Mucosa of descending colon (tissue), 3 donors: ENCODE measurements at regions not wholly inside any gene's neighbourhood (a gene's known extent, or its start where the extent isn't known, plus 50 kb on each side); places are given as distances from the start of the nearest gene placed in this dataset.

Source experiments
- ATAC-seq: fragments of 200-7000 bp; cut with Tn5 transposase; one replicate; pipeline ENCODE4 v1.9.1; 2020; ENCODE audit warnings: mild to moderate bottlenecking, moderate library complexity
- DNase-seq, 3 donors: peaks; one replicate each; pipeline ENCODE4 v3.0.0-alpha.2; 2020
- H3K36me3 ChIP-seq: fragments of 200-600 bp; one replicate; pipeline ENCODE4 v1.8.0; 2021; ENCODE audit warnings: low read depth, mild to moderate bottlenecking
- H3K4me1 ChIP-seq: fragments of 200-600 bp; one replicate; pipeline ENCODE4 v1.8.0; 2021; ENCODE audit warnings: low read depth, mild to moderate bottlenecking
- H3K4me3 ChIP-seq: fragments of 200-600 bp; one replicate; pipeline ENCODE4 v1.8.0; 2021; ENCODE audit warnings: mild to moderate bottlenecking
- H3K9me3 ChIP-seq: fragments of 200-600 bp; one replicate; pipeline ENCODE4 v1.8.0; 2021; ENCODE audit warnings: mild to moderate bottlenecking
- intact Hi-C, 2 donors: fragments of 100-400 bp; cut with DNase I in 1 of 2; cut with micrococcal nuclease in 1 of 2; formaldehyde crosslinking; loops; one replicate each; pipeline versions ENCODE4 v1.11.0 to v1.11.1; 2022; cut with DNase I, micrococcal nuclease
- TF ChIP-seq, protein P1 (sequence below): fragments of 200-600 bp; IDR thresholded peaks from one replicate; pipeline ENCODE4 v1.8.0; 2022; ENCODE audit warnings: antibody characterized with exemption, mild to moderate bottlenecking
- donor health status: DM: no; HTN: no; CAD: no; lungs with moderate emphysema.
- donor health status: DM: no; HTN: no; CAD: no.
- donor health status: DM: no; HTN: yes; CAD: no.

GRCh38 chr16:82567175-82567574 lies 59.6 kb upstream of the CDH13 start:
- no peak for DNase-seq
- no peak for ATAC-seq
- Histone ChIP-seq H3K36me3 (no peaks in the 10 kb centered on the region), H3K4me3 (no peak overlapping the region), H3K4me1 (no peaks in the 10 kb centered on the region), H3K9me3 (peaks cover 4% of the 10 kb centered on the region)
- intact Hi-C loops, result no loop called here
- TF ChIP-seq, protein P1, sequence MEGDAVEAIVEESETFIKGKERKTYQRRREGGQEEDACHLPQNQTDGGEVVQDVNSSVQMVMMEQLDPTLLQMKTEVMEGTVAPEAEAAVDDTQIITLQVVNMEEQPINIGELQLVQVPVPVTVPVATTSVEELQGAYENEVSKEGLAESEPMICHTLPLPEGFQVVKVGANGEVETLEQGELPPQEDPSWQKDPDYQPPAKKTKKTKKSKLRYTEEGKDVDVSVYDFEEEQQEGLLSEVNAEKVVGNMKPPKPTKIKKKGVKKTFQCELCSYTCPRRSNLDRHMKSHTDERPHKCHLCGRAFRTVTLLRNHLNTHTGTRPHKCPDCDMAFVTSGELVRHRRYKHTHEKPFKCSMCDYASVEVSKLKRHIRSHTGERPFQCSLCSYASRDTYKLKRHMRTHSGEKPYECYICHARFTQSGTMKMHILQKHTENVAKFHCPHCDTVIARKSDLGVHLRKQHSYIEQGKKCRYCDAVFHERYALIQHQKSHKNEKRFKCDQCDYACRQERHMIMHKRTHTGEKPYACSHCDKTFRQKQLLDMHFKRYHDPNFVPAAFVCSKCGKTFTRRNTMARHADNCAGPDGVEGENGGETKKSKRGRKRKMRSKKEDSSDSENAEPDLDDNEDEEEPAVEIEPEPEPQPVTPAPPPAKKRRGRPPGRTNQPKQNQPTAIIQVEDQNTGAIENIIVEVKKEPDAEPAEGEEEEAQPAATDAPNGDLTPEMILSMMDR, result no peak

DNA sequence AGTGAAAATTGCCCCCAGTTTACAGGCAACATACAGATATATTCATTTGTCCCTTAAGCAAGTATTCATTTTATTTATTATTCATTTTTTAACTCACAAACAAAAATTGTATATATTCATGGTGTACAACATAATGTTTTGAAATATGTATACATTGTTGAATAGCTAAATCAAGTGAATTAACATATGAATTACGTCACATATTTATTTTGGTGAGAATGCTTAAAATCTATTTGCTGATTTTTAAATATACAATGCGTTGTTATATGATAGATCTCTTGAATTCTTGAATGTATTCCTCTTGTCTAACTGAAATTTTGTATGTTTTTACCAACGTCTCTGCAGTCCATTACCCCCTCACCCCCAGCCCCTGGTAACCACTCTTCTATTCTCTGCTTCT lies 63.4 kb upstream of the CDH13 start:
- H3K4me3 ChIP-seq, result no peak overlapping the region
- DNase-seq (no peak), ATAC-seq (no peak)
- peaks cover 4% of the 10 kb centered on the region for H3K9me3 ChIP-seq
- TF ChIP-seq, protein P1, result no peak
- intact Hi-C loops, result no loop called here
- H3K36me3 ChIP-seq, result no peaks in the 10 kb centered on the region
- H3K4me1 ChIP-seq, result no peaks in the 10 kb centered on the region

GRCh38 chr16:82562183-82562683 lies 64.5 kb upstream of the CDH13 start:
- Histone ChIP-seq H3K4me3 (no peak overlapping the region), H3K4me1 (no peaks in the 10 kb centered on the region), H3K9me3 (peaks cover 4% of the 10 kb centered on the region), H3K36me3 (no peaks in the 10 kb centered on the region)
- intact Hi-C loops, result no loop called here
- no peak for ATAC-seq
- TF ChIP-seq, protein P1, result no peak
- no peak for DNase-seq

DNA sequence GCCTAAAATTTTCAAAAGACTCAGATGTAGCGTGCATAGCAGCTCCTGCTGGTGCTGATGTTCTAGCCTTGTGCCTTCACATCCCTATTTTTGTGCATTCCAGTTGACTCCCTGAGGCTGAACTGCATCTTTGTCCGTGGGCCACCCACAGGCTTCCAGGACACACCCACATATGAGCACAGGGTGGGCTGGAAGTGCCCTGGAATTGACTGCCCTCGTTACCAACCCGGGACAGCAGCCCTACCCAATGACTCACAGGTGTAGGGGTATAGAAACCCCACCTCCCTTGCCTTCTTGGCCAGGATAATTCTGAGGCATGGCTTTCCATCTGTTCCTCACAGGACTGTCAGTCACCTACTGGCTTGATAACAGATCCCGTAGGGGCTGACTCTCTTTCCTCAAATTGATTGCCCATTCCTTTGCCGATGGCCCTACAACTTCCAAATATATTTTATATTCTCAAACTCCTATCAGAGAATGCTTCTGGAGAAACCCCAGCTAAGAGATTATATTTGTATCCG lies 65.9 kb upstream of the CDH13 start:
- Histone ChIP-seq H3K4me3 (no peak overlapping the region), H3K9me3 (peaks cover 4% of the 10 kb centered on the region), H3K36me3 (no peaks in the 10 kb centered on the region), H3K4me1 (no peaks in the 10 kb centered on the region)
- TF ChIP-seq, protein P1, result no peak
- ATAC-seq (no peak), DNase-seq (no peak)
- intact Hi-C loops, result no loop called here

GRCh38 chr16:82544378-82545160 lies 82.2 kb upstream of the CDH13 start:
- no peaks in the 10 kb centered on the region for H3K4me1 ChIP-seq
- TF ChIP-seq, protein P1, result no peak
- ATAC-seq (no peak), DNase-seq (no peak)
- no peaks in the 10 kb centered on the region for H3K36me3 ChIP-seq
- intact Hi-C loops, result no loop called here
- no peak overlapping the region for H3K4me3 ChIP-seq
- no peaks in the 10 kb centered on the region for H3K9me3 ChIP-seq
